WTC11 (cell line): ENCODE measurements at regions not wholly inside any gene's neighbourhood (a gene's known extent, or its start where the extent isn't known, plus 50 kb on each side); places are given as distances from the start of the nearest gene placed in this dataset.

ENCODE experiments used
- ATAC-seq: fragments of 200-7000 bp; cut with Tn5 transposase; 2 replicates; pipeline ENCODE4 v1.10.0; 2021; ENCODE audit warnings: mild to moderate bottlenecking, moderate library complexity
- CTCF ChIA-PET: fragments of 300-600 bp; sonication (Branson Sonifier 250); formaldehyde crosslinking; loops from one replicate; lab custom pipeline; 2021; ENCODE audit warnings: antibody characterized with exemption; lab: Charles Lee
- POLR2A ChIA-PET: fragments of 350-600 bp; sonication (Branson Sonifier 250); formaldehyde crosslinking; loops from one replicate; lab custom pipeline; 2021; ENCODE audit warnings: antibody characterized with exemption; lab: Charles Lee
- DNase-seq: peaks from one replicate; pipeline ENCODE4 v3.0.0; 2021; ENCODE audit warnings: low spot score
- H3K27ac Mint-ChIP-seq: 2 replicates; pipeline ENCODE4 v1.8.0; 2021; ENCODE audit warnings: mixed read lengths
- H3K27me3 Mint-ChIP-seq: 2 replicates; pipeline ENCODE4 v1.8.0; 2021; ENCODE audit warnings: low read depth, mild to moderate bottlenecking, moderate library complexity, mixed read lengths
- H3K36me3 Mint-ChIP-seq: 2 replicates; pipeline ENCODE4 v1.8.0; 2021; ENCODE audit warnings: mixed read lengths
- H3K4me1 Mint-ChIP-seq: 2 replicates; pipeline ENCODE4 v1.8.0; 2022; ENCODE audit warnings: mixed read lengths
- H3K4me3 Mint-ChIP-seq: 2 replicates; pipeline ENCODE4 v1.8.0; 2021; ENCODE audit warnings: mild to moderate bottlenecking, moderate library complexity, mixed read lengths
- H3K9me3 Mint-ChIP-seq: 2 replicates; pipeline ENCODE4 v1.8.0; 2021; ENCODE audit warnings: mixed read lengths
- AFF4 ChIP-seq: sonication (generic); formaldehyde crosslinking; IDR thresholded peaks from 2 replicates; pipeline ENCODE4 v1.8.1; 2023; ENCODE audit warnings: mild to moderate bottlenecking, missing genetic modification reagents, borderline replicate concordance
- ATF3 ChIP-seq: sonication (generic); formaldehyde crosslinking; conservative IDR thresholded peaks from 2 replicates; pipeline ENCODE4 v1.8.1; 2022; ENCODE audit warnings: mild to moderate bottlenecking, missing genetic modification reagents
- CREB1 ChIP-seq: sonication (generic); formaldehyde crosslinking; IDR thresholded peaks from 2 replicates; pipeline ENCODE4 v1.8.0; 2023; ENCODE audit warnings: mild to moderate bottlenecking, missing genetic modification reagents
- CTCF ChIP-seq: fragments of 200-600 bp; IDR thresholded peaks from 2 replicates; pipeline ENCODE4 v1.8.0; 2022; ENCODE audit warnings: antibody characterized with exemption
- FOXP4 ChIP-seq: sonication (generic); formaldehyde crosslinking; IDR thresholded peaks from 2 replicates; pipeline ENCODE4 v1.8.0; 2022; ENCODE audit warnings: mild to moderate bottlenecking, missing genetic modification reagents
- GTF2I ChIP-seq: fragments of 250-450 bp; sonication (Bioruptor Pico); conservative IDR thresholded peaks from 2 replicates; pipeline ENCODE4 v1.4.0; 2021; ENCODE audit warnings: mild to moderate bottlenecking
- HMGXB4 ChIP-seq: sonication (generic); formaldehyde crosslinking; IDR thresholded peaks from 2 replicates; pipeline ENCODE4 v1.8.1; 2023; ENCODE audit warnings: mild to moderate bottlenecking, moderate library complexity, missing genetic modification reagents
- KAT7 ChIP-seq: sonication (generic); formaldehyde crosslinking; IDR thresholded peaks from 2 replicates; pipeline ENCODE4 v1.8.1; 2023; ENCODE audit warnings: missing genetic modification reagents, mild to moderate bottlenecking, borderline replicate concordance
- MLX ChIP-seq: sonication (generic); formaldehyde crosslinking; IDR thresholded peaks from 2 replicates; pipeline ENCODE4 v1.8.1; 2023; ENCODE audit warnings: mild to moderate bottlenecking, missing genetic modification reagents, moderate library complexity
- MXD4 ChIP-seq: fragments of 250-450 bp; sonication (Bioruptor Pico); IDR thresholded peaks from 2 replicates; pipeline ENCODE4 v1.8.0; 2021; ENCODE audit warnings: mild to moderate bottlenecking, moderate library complexity, borderline replicate concordance
- OVOL2 ChIP-seq: fragments of 250-450 bp; sonication (Bioruptor Pico); IDR thresholded peaks from 2 replicates; pipeline ENCODE4 v1.9.0; 2021; ENCODE audit warnings: mild to moderate bottlenecking, borderline replicate concordance
- PRDM15 ChIP-seq: sonication (generic); formaldehyde crosslinking; IDR thresholded peaks from 2 replicates; pipeline ENCODE4 v1.8.0; 2022; ENCODE audit warnings: missing genetic modification reagents
- ZNF232 ChIP-seq: sonication (generic); formaldehyde crosslinking; IDR thresholded peaks from 2 replicates; pipeline ENCODE4 v1.8.0; 2022; ENCODE audit warnings: mild to moderate bottlenecking, missing genetic modification reagents
- ZNF263 ChIP-seq: sonication (generic); formaldehyde crosslinking; IDR thresholded peaks from 2 replicates; pipeline ENCODE4 v1.8.1; 2022; ENCODE audit warnings: low read depth, mild to moderate bottlenecking, moderate library complexity, missing genetic modification reagents
- ZNF671 ChIP-seq: fragments of 250-450 bp; sonication (Bioruptor Pico); IDR thresholded peaks from 2 replicates; pipeline ENCODE4 v1.8.0; 2021; ENCODE audit warnings: mild to moderate bottlenecking

- TF ChIP-seq AFF4 (CRISPR knock-in tag) (no peak), FOXP4 (CRISPR knock-in tag) (no peak), KAT7 (no peak), OVOL2 (CRISPR knock-in tag) (no peak), CREB1 (CRISPR knock-in tag) (no peak), PRDM15 (CRISPR knock-in tag) (no peak)
Observed at GRCh38 chr5:15284706-15285105, 215.3 kb upstream of the FBXL7 start (continued).

- peaks cover 5% of the 10 kb centered on the region for H3K9me3 Mint-ChIP-seq
- TF ChIP-seq GTF2I (CRISPR knock-in tag) (no peak), MLX (CRISPR knock-in tag) (no peak), ZNF263 (CRISPR knock-in tag) (no peak), PRDM15 (CRISPR knock-in tag) (no peak), ZNF232 (no peak), HMGXB4 (no peak), ZNF671 (no peak), MXD4 (CRISPR knock-in tag) (no peak), CTCF (no peak), ATF3 (CRISPR knock-in tag) (no peak)
- TF ChIP-seq, all 79 proteins: peak for 0
- ChIA-PET CTCF (no interaction called here), POLR2A (no interaction called here)
- no peaks in the 10 kb centered on the region for H3K27me3 Mint-ChIP-seq
- no peaks in the 10 kb centered on the region for H3K36me3 Mint-ChIP-seq
- H3K27ac Mint-ChIP-seq = no peak overlapping the region
- no peak overlapping the region for H3K4me3 Mint-ChIP-seq
- no peak for DNase-seq
- peaks cover 8% of the 10 kb centered on the region for H3K4me1 Mint-ChIP-seq
- ATAC-seq = no peak
Observed at GRCh38 chr5:15283076-15283475, 216.9 kb upstream of the FBXL7 start.
